Globus pallidus (tissue), 1 donor: ENCODE measurements at regions not wholly inside any gene's neighbourhood (a gene's known extent, or its start where the extent isn't known, plus 50 kb on each side); places are given as distances from the start of the nearest gene placed in this dataset.

Experiments used
- DNase-seq: peaks from one replicate; pipeline ENCODE4 v3.0.0-alpha.2; 2015; ENCODE audit warnings: low spot score

GRCh38 chr7:113825832-113826231 is 93.0 kb downstream of the PPP1R3A start:
- DNase-seq, result no peak

GRCh38 chr7:113824117-113824823 is 94.5 kb downstream of the PPP1R3A start:
- DNase-seq, result peak; percentile 3

- DNase-seq, result no peak
These were observed 99.3 kb downstream of the PPP1R3A start for GRCh38 chr7:113819474-113819873.

GRCh38 chr7:113816639-113817038 is 102.2 kb downstream of the PPP1R3A start:
- no peak for DNase-seq

- no peak for DNase-seq
These were observed 105.3 kb downstream of the PPP1R3A start for GRCh38 chr7:113813471-113813870.

GRCh38 chr7:113812591-113813255 is 106.1 kb downstream of the PPP1R3A start:
- DNase-seq, result no peak

GRCh38 chr7:113810080-113810744 is 108.6 kb downstream of the PPP1R3A start:
- no peak for DNase-seq

GRCh38 chr7:113809581-113809980 is 109.2 kb downstream of the PPP1R3A start:
- DNase-seq, result no peak

- DNase-seq, result no peak
These were observed 112.0 kb downstream of the PPP1R3A start for GRCh38 chr7:113806633-113807327.

- no peak for DNase-seq
These were observed 112.8 kb downstream of the PPP1R3A start for GRCh38 chr7:113805976-113806375.

GRCh38 chr7:113804475-113805095 is 114.2 kb downstream of the PPP1R3A start:
- DNase-seq, result no peak

GRCh38 chr7:113801751-113802150 is 117.1 kb downstream of the PPP1R3A start:
- DNase-seq, result no peak

GRCh38 chr7:113800826-113801225 is 118.0 kb downstream of the PPP1R3A start:
- no peak for DNase-seq

GRCh38 chr7:113799896-113800295 is 118.9 kb downstream of the PPP1R3A start:
- no peak for DNase-seq

GRCh38 chr7:113797420-113798010 is 121.3 kb downstream of the PPP1R3A start:
- DNase-seq, result no peak

- DNase-seq, result no peak
These were observed 122.3 kb downstream of the PPP1R3A start for GRCh38 chr7:113796557-113796956.

GRCh38 chr7:113794573-113794972 is 124.2 kb downstream of the PPP1R3A start:
- DNase-seq, result no peak

- no peak for DNase-seq
These were observed 125.6 kb downstream of the PPP1R3A start for GRCh38 chr7:113793171-113793570.

- DNase-seq, result no peak
These were observed 128.8 kb downstream of the PPP1R3A start for GRCh38 chr7:113790025-113790424.

GRCh38 chr7:113787106-113787505 is 131.7 kb downstream of the PPP1R3A start:
- DNase-seq, result no peak

GRCh38 chr7:113784956-113785355 is 133.9 kb downstream of the PPP1R3A start:
- no peak for DNase-seq

- DNase-seq, result no peak
These were observed 134.5 kb downstream of the PPP1R3A start for GRCh38 chr7:113784316-113784715.
